Neural crest cell (in vitro differentiated cells): ENCODE measurements at regions not wholly inside any gene's neighbourhood (a gene's known extent, or its start where the extent isn't known, plus 50 kb on each side); places are given as distances from the start of the nearest gene placed in this dataset.

Source experiments
- DNase-seq: peaks from one replicate; pipeline ENCODE4 v3.0.0; 2021; ENCODE audit warnings: low read depth, mixed read lengths, low spot score
- H3K27ac Mint-ChIP-seq: one replicate; pipeline ENCODE4 v1.8.0; 2021; ENCODE audit warnings: mild to moderate bottlenecking, mixed read lengths; ENCODE audit not compliant: unreplicated experiment
- H3K27me3 Mint-ChIP-seq: 2 replicates; pipeline ENCODE4 v1.8.0; 2021; ENCODE audit warnings: low read depth, mild to moderate bottlenecking, mixed read lengths
- H3K36me3 Mint-ChIP-seq: 2 replicates; pipeline ENCODE4 v1.8.0; 2021; ENCODE audit warnings: low read depth, mild to moderate bottlenecking, mixed read lengths
- H3K4me1 Mint-ChIP-seq: 2 replicates; pipeline ENCODE4 v1.8.0; 2021; ENCODE audit warnings: mixed read lengths
- H3K4me3 Mint-ChIP-seq: one replicate; pipeline ENCODE4 v1.8.0; 2021; ENCODE audit warnings: mild to moderate bottlenecking, mixed read lengths
- H3K9me3 Mint-ChIP-seq: 2 replicates; pipeline ENCODE4 v1.8.0; 2021; ENCODE audit warnings: mixed read lengths
- CTCF ChIP-seq: fragments of 200-600 bp; sonication (generic); conservative IDR thresholded peaks from 2 replicates; pipeline ENCODE4 v1.5.0; 2021; ENCODE audit warnings: antibody characterized with exemption, mild to moderate bottlenecking

- no peaks in the 10 kb centered on the region for H3K27me3 Mint-ChIP-seq
- no peaks in the 10 kb centered on the region for H3K36me3 Mint-ChIP-seq
Measured at GRCh38 chr6:145530454-145530853, 204.9 kb downstream of the EPM2A start.

DNA sequence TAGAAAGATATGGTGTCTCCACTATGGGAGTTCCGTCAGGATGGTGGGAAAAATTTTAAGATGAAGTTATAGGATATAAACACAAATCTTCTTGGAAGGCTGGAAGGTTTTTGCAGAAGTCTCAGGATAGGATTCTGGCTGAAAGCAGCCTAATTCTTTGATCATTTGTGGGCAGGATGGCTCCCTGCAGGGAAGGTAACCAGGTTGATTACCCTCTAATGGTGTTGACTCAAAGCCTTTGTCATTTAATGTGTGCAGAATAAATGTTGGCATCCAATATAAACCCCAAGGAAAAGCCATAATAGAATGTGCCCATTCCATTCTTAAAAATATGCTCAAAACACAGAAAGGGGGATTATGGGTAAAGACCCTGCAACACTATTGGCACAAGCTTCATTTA is 204.3 kb downstream of the EPM2A start:
- no peak overlapping the region for H3K27ac Mint-ChIP-seq
- H3K4me1 Mint-ChIP-seq = no peaks in the 10 kb centered on the region
- no peak for TF ChIP-seq CTCF
- no peak overlapping the region for H3K4me3 Mint-ChIP-seq
- no peaks in the 10 kb centered on the region for H3K27me3 Mint-ChIP-seq
- H3K36me3 Mint-ChIP-seq = no peaks in the 10 kb centered on the region
- DNase-seq = no peak
- H3K9me3 Mint-ChIP-seq = no peaks in the 10 kb centered on the region

More at GRCh38 chr6:145530454-145530853, 204.9 kb downstream of the EPM2A start:
- Mint-ChIP-seq H3K9me3 (no peaks in the 10 kb centered on the region), H3K27ac (no peak overlapping the region), H3K4me3 (no peak overlapping the region), H3K4me1 (no peaks in the 10 kb centered on the region)
- TF ChIP-seq CTCF = no peak
- no peak for DNase-seq

DNA sequence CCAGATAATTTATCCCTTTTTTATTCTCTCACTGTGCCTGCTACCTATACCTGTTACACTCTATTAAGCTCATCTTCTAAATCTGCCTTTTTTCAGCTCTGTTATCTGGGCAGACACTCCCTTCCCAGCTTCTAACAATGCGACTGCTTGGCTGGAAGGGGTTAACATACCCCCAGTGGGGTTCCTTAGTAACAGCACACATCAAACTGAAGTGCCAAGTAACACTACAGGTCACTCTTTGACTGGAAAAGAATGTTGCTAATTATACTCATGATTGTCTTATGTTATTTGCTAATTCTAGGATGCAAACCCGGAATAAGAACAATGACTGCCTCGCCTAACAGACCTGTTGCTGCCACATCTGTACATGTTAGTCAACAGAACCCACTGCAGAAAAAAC is 203.5 kb downstream of the EPM2A start:
- no peak overlapping the region for H3K4me3 Mint-ChIP-seq
- H3K9me3 Mint-ChIP-seq = no peaks in the 10 kb centered on the region
- H3K27me3 Mint-ChIP-seq = no peaks in the 10 kb centered on the region
- DNase-seq = no peak
- no peak overlapping the region for H3K27ac Mint-ChIP-seq
- TF ChIP-seq CTCF = no peak
- H3K36me3 Mint-ChIP-seq = no peaks in the 10 kb centered on the region
- H3K4me1 Mint-ChIP-seq = no peaks in the 10 kb centered on the region

DNA sequence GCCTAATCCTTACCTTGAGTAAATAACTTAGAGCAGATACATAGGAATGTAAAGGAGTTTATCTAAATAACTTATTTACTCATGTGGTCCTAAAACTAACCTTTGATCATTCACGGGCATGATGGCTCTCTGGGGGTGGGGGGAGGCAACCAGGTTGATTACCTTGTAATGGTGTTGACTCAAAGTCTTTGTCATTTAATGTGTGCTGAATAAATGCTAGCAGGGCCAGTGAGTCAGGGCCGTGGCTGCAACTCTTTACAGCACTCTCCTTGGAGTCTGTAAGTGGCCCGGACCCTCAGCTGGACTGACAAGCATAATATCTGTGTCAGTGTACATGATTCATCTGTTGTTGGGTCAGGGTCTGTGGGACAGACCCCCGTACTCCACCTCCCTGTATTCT is 203.0 kb downstream of the EPM2A start:
- H3K4me3 Mint-ChIP-seq = no peak overlapping the region

GRCh38 chr6:145534989-145535388 is 200.3 kb downstream of the EPM2A start:
- no peak for DNase-seq
- Mint-ChIP-seq H3K9me3 (no peaks in the 10 kb centered on the region), H3K4me1 (no peaks in the 10 kb centered on the region), H3K27me3 (no peaks in the 10 kb centered on the region), H3K4me3 (no peak overlapping the region), H3K27ac (no peak overlapping the region), H3K36me3 (no peaks in the 10 kb centered on the region)
- no peak for TF ChIP-seq CTCF

More for the DNA sequence above, 203.0 kb downstream of the EPM2A start:
- DNase-seq = no peak
- H3K27me3 Mint-ChIP-seq = no peaks in the 10 kb centered on the region
- no peak overlapping the region for H3K27ac Mint-ChIP-seq
- H3K9me3 Mint-ChIP-seq = no peaks in the 10 kb centered on the region
- H3K4me1 Mint-ChIP-seq = no peaks in the 10 kb centered on the region
- no peaks in the 10 kb centered on the region for H3K36me3 Mint-ChIP-seq
- TF ChIP-seq CTCF = no peak

GRCh38 chr6:145538989-145539388 is 196.3 kb downstream of the EPM2A start:
- no peaks in the 10 kb centered on the region for H3K27me3 Mint-ChIP-seq
- H3K9me3 Mint-ChIP-seq = no peaks in the 10 kb centered on the region
- H3K27ac Mint-ChIP-seq = no peak overlapping the region
- no peaks in the 10 kb centered on the region for H3K36me3 Mint-ChIP-seq
- no peak overlapping the region for H3K4me3 Mint-ChIP-seq
- DNase-seq = no peak
- H3K4me1 Mint-ChIP-seq = no peaks in the 10 kb centered on the region
- TF ChIP-seq CTCF = no peak
